HG02588 (cell line): ENCODE measurements at regions not wholly inside any gene's neighbourhood (a gene's known extent, or its start where the extent isn't known, plus 50 kb on each side); places are given as distances from the start of the nearest gene placed in this dataset.

ENCODE experiments used
- ATAC-seq: cut with Tn5 transposase; IDR thresholded peaks from one replicate; pipeline ENCODE4 v1.9.1; 2021; ENCODE audit warnings: mild to moderate bottlenecking, moderate library complexity; ENCODE audit not compliant: unreplicated experiment

- ATAC-seq = no peak
Observed at GRCh38 chr16:63982741-63983140, 1139.1 kb downstream of the CDH11 start.

- no peak for ATAC-seq
Observed at GRCh38 chr16:63982110-63982509, 1139.8 kb downstream of the CDH11 start.

GRCh38 chr16:63981639-63982038, 1140.2 kb downstream of the CDH11 start:
- no peak for ATAC-seq

- ATAC-seq = no peak
Observed at GRCh38 chr16:63980763-63981162, 1141.1 kb downstream of the CDH11 start.

- ATAC-seq = no peak
Observed at GRCh38 chr16:63978240-63978639, 1143.6 kb downstream of the CDH11 start.

GRCh38 chr16:63976345-63976744, 1145.5 kb downstream of the CDH11 start:
- no peak for ATAC-seq

- no peak for ATAC-seq
Observed at GRCh38 chr16:63975669-63976068, 1146.2 kb downstream of the CDH11 start.

- ATAC-seq = no peak
Observed at GRCh38 chr16:63967966-63968365, 1153.9 kb downstream of the CDH11 start.

- no peak for ATAC-seq
Observed at GRCh38 chr16:63960321-63960720, 1161.5 kb downstream of the CDH11 start.

GRCh38 chr16:63947022-63947421, 1174.8 kb downstream of the CDH11 start:
- no peak for ATAC-seq

- ATAC-seq = no peak
Observed at GRCh38 chr16:63945806-63946205, 1176.1 kb downstream of the CDH11 start.

GRCh38 chr16:63943566-63943965, 1178.3 kb downstream of the CDH11 start:
- ATAC-seq = no peak

GRCh38 chr16:63938661-63939060, 1183.2 kb downstream of the CDH11 start:
- ATAC-seq = no peak

GRCh38 chr16:63933841-63934240, 1188.0 kb downstream of the CDH11 start:
- no peak for ATAC-seq

GRCh38 chr16:63928421-63928820, 1193.4 kb downstream of the CDH11 start:
- no peak for ATAC-seq

GRCh38 chr16:63925221-63925620, 1196.6 kb downstream of the CDH11 start:
- ATAC-seq = no peak

GRCh38 chr16:63922560-63922959, 1199.3 kb downstream of the CDH11 start:
- ATAC-seq = no peak

GRCh38 chr16:63921737-63922295, 1200.0 kb downstream of the CDH11 start:
- ATAC-seq = no peak

- no peak for ATAC-seq
Observed at GRCh38 chr16:63913290-63913689, 1208.6 kb downstream of the CDH11 start.

GRCh38 chr16:63907251-63907650, 1214.6 kb downstream of the CDH11 start:
- no peak for ATAC-seq

- no peak for ATAC-seq
Observed at GRCh38 chr16:63904930-63905329, 1216.9 kb downstream of the CDH11 start.

GRCh38 chr16:63904182-63904581, 1217.7 kb downstream of the CDH11 start:
- no peak for ATAC-seq

GRCh38 chr16:63896383-63897109, 1225.3 kb downstream of the CDH11 start:
- ATAC-seq = no peak
